HepG2 (cell line): ENCODE measurements at regions not wholly inside any gene's neighbourhood (a gene's known extent, or its start where the extent isn't known, plus 50 kb on each side); places are given as distances from the start of the nearest gene placed in this dataset.

Experiments
- ADNP ChIP-seq: sonication (generic); formaldehyde crosslinking; IDR thresholded peaks from 2 replicates; pipeline ENCODE4 v1.4.0; 2020; ENCODE audit warnings: missing genetic modification reagents
- BHLHE40 ChIP-seq: IDR thresholded peaks from 2 replicates; pipeline ENCODE4 v1.6.1; 2011; ENCODE audit warnings: low read length, improper control_type of control experiment
- CTCF ChIP-seq: sonication (generic); formaldehyde crosslinking; IDR thresholded peaks from 2 replicates; pipeline ENCODE4 v1.5.0; 2020; ENCODE audit warnings: mild to moderate bottlenecking, missing genetic modification reagents, moderate library complexity
- JUN ChIP-seq: sonication (generic); formaldehyde crosslinking; IDR thresholded peaks from 2 replicates; pipeline ENCODE4 v1.4.0; 2020; ENCODE audit warnings: mild to moderate bottlenecking, missing genetic modification reagents
- MAFK ChIP-seq, 2 experiments: IDR thresholded peaks in 1 of 2; conservative IDR thresholded peaks in 1 of 2; 2 replicates each; pipeline ENCODE4 v1.6.1; 2011; ENCODE audit warnings: improper control_type of control experiment in 2 of 2, low read length in 2 of 2
- NFIC ChIP-seq: IDR thresholded peaks from 2 replicates; pipeline ENCODE4 v1.6.1; 2012; ENCODE audit warnings: mild to moderate bottlenecking, low read length, inconsistent platforms
- NR1H2 ChIP-seq: sonication (generic); formaldehyde crosslinking; IDR thresholded peaks from 2 replicates; pipeline ENCODE4 v1.8.1; 2022; ENCODE audit warnings: low read depth, missing genetic modification reagents, borderline replicate concordance
- ZBTB20 ChIP-seq: sonication (generic); formaldehyde crosslinking; IDR thresholded peaks from 2 replicates; pipeline ENCODE4 v1.8.1; 2023; ENCODE audit warnings: missing genetic modification reagents, low read depth, mild to moderate bottlenecking, borderline replicate concordance
- ZBTB43 ChIP-seq: sonication (generic); formaldehyde crosslinking; conservative IDR thresholded peaks from 2 replicates; pipeline ENCODE4 v1.4.0; 2020; ENCODE audit warnings: missing genetic modification reagents
- ZNF512 ChIP-seq: sonication (generic); formaldehyde crosslinking; IDR thresholded peaks from 2 replicates; pipeline ENCODE4 v1.4.0; 2020; ENCODE audit warnings: mild to moderate bottlenecking, missing genetic modification reagents
- ZNF772 ChIP-seq: sonication (generic); formaldehyde crosslinking; IDR thresholded peaks from 2 replicates; pipeline ENCODE4 v1.5.0; 2020; ENCODE audit warnings: mild to moderate bottlenecking, missing genetic modification reagents

- TF ChIP-seq ADNP (CRISPR knock-in tag): no peak
- no peak for TF ChIP-seq CTCF (CRISPR knock-in tag)
- no peak for TF ChIP-seq MAFK (conservative IDR thresholded peaks at IDR 0.05 in 1 of 2, IDR thresholded peaks at IDR 0.05 in 1 of 2; ENCODE audit: low read length in 2 of 2)
- TF ChIP-seq BHLHE40: no peak
- no peak for TF ChIP-seq JUN (CRISPR knock-in tag)
- no peak for TF ChIP-seq NR1H2 (CRISPR knock-in tag)
- no peak for TF ChIP-seq ZNF772 (CRISPR knock-in tag)
- no peak for TF ChIP-seq NFIC
- no peak for TF ChIP-seq ZNF512 (CRISPR knock-in tag)
- no peak for TF ChIP-seq ZBTB43 (CRISPR knock-in tag)
- TF ChIP-seq ZBTB20 (CRISPR knock-in tag): no peak
Measured at GRCh38 chr3:174540116-174540908, 318.8 kb upstream of the NAALADL2 start.
